HL-60 (cell line): ENCODE measurements at regions not wholly inside any gene's neighbourhood (a gene's known extent, or its start where the extent isn't known, plus 50 kb on each side); places are given as distances from the start of the nearest gene placed in this dataset.

Source experiments
- POLR2AphosphoS5 ChIP-seq: IDR thresholded peaks from 2 replicates; pipeline ENCODE4 v1.6.1; 2012; ENCODE audit warnings: low read depth
- REST ChIP-seq: IDR thresholded peaks from 2 replicates; pipeline ENCODE4 v1.6.1; 2012; ENCODE audit warnings: low read depth; ENCODE audit not compliant: insufficient replicate concordance
- SPI1 ChIP-seq: IDR thresholded peaks from 2 replicates; pipeline ENCODE4 v1.6.1; 2012; ENCODE audit warnings: low read depth, mild to moderate bottlenecking, borderline replicate concordance
- TF ChIP-seq, protein P1 (sequence below): IDR thresholded peaks from one replicate; pipeline ENCODE4 v1.5.1; 2011; ENCODE audit warnings: low read length, control low read depth, inconsistent platforms; ENCODE audit not compliant: insufficient read depth

DNA sequence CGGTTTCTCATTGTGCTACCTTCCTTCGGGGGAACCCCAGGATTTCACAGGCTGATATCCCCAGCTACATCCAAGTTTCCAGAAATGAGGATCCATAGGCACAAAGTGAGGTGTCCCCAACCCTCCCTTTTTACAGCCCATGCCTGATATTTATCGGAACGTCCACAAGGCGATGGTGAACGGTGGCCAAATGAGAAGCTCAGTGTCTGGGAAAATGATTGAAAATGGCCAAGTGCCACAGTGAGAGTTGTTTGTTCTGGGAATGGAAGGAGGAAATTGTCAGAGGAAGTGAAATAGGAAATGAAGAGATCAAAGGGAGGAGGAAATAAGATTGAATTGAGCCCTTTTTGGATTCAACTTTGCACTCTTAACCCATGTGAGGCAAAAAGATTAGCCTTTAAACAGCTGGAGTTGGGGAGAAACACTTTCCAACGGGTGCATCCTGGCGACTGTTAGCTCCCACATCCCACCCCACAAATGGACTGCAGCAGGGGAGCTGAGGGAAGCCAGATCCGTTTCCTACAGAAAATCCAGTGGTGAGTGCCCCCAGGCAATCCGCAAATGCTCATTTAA, 294.4 kb upstream of the IRX5 start:
- TF ChIP-seq, protein P1, sequence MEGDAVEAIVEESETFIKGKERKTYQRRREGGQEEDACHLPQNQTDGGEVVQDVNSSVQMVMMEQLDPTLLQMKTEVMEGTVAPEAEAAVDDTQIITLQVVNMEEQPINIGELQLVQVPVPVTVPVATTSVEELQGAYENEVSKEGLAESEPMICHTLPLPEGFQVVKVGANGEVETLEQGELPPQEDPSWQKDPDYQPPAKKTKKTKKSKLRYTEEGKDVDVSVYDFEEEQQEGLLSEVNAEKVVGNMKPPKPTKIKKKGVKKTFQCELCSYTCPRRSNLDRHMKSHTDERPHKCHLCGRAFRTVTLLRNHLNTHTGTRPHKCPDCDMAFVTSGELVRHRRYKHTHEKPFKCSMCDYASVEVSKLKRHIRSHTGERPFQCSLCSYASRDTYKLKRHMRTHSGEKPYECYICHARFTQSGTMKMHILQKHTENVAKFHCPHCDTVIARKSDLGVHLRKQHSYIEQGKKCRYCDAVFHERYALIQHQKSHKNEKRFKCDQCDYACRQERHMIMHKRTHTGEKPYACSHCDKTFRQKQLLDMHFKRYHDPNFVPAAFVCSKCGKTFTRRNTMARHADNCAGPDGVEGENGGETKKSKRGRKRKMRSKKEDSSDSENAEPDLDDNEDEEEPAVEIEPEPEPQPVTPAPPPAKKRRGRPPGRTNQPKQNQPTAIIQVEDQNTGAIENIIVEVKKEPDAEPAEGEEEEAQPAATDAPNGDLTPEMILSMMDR = no peak
- TF ChIP-seq POLR2AphosphoS5 (no peak), SPI1 (no peak), REST (no peak)
